ENCODE measurements at regions not wholly inside any gene's neighbourhood (a gene's known extent, or its start where the extent isn't known, plus 50 kb on each side); places are given as distances from the start of the nearest gene placed in this dataset.
"Not testable (repeated sequence)": the region's sequence is repeated elsewhere in the genome, so short reads cannot be mapped to it uniquely, and the experiment has no call there.

DNA sequence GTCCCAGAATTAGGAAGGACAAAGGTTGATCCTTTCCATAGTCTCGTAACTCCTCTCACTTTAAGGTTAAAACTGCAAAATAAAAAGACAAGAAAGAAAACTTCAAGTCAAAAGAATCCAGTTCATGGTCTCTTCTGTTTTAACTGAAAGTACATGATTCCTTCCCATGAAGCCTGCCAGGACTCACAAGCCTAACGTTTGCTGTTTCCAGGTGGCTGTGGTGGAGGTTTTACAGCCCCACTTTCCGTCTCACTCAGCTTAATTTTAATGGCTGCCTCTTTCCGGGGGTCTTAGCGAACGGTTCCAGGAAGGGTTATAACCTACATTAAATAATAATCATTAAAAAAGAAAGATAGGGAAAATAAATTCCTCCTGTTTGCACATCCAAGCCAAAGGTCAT, 136.8 kb upstream of the SPAG17 start:
- H3K27me3 Mint-ChIP-seq (ENCODE audit: low read depth), result no peaks in the 10 kb centered on the region
- no peak overlapping the region for H3K4me3 Mint-ChIP-seq
- H3K36me3 Mint-ChIP-seq (ENCODE audit: insufficient read depth), result no peaks in the 10 kb centered on the region
- no peaks in the 10 kb centered on the region for H3K4me1 Mint-ChIP-seq (ENCODE audit: low read depth)
- ATAC-seq, result no peak
- no peak for DNase-seq
- peaks cover 5% of the 10 kb centered on the region for H3K9me3 Mint-ChIP-seq

DNA sequence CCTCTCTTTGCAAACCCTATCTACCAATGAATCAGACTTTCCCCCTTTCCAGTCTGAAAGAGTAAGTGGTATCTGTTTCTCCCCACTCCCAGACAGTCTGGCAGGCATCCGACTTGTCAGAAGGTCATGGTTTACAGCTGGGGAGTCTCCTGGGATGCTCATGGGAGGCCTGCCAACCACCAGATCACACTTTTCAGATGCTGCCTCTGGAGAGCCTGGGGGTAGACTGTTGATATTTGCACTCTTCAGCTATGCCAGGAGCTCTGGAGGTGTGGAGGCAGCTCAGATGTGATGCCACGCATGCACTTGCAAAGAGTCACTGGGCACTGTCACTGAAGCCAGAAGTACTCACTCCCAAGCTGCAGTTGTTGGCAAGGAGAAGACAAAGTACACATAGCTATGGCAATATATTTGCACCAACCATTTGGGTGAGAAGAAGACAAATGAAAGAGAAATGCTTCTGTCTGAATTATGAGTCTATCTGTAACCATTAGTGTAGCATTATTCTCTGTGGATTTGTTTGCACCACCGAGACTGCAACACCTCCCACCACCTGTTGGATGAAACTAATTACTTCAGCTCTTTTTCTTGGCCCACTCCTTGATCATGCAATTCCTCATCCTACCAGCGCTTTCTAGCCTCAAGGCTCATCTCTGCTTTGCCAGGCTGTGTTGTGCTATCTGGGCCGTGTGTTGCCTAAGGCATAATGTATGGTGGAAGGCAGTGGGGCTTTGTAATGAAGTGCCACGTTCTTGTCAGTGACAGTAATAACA, 133.0 kb upstream of the SPAG17 start:
- Mint-ChIP-seq H3K9me3 (peaks cover 12% of the 10 kb centered on the region), H3K4me3 (no peak overlapping the region), H3K4me1 (ENCODE audit: low read depth) (no peaks in the 10 kb centered on the region), H3K36me3 (ENCODE audit: insufficient read depth) (no peaks in the 10 kb centered on the region), H3K27me3 (ENCODE audit: low read depth) (no peaks in the 10 kb centered on the region)
- DNase-seq (no peak), ATAC-seq (no peak)

DNA sequence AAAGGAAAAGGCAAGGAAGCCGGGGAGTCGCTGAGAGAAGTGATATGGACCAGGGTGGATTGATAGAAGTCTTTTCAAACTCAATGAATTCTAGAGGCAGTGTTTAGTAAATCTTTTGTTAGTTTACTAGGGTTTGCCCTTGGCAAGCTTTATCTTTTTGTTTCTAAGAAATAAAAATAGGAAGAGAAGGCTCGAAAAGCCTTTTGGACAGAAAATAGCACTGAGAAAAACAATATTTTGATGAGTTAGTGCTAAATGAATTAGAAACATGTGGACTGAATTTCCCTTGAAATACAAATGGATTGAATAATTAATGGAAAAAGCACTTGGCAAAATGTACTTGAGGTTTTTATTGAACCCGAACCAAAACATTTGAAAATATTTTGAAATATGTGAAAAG, 121.8 kb upstream of the SPAG17 start:
- Mint-ChIP-seq H3K27me3 (ENCODE audit: low read depth) (no peaks in the 10 kb centered on the region), H3K9me3 (no peaks in the 10 kb centered on the region), H3K36me3 (ENCODE audit: insufficient read depth) (no peaks in the 10 kb centered on the region), H3K4me1 (ENCODE audit: low read depth) (no peaks in the 10 kb centered on the region), H3K4me3 (no peak overlapping the region)
- DNase-seq, result no peak
- no peak for ATAC-seq

DNA sequence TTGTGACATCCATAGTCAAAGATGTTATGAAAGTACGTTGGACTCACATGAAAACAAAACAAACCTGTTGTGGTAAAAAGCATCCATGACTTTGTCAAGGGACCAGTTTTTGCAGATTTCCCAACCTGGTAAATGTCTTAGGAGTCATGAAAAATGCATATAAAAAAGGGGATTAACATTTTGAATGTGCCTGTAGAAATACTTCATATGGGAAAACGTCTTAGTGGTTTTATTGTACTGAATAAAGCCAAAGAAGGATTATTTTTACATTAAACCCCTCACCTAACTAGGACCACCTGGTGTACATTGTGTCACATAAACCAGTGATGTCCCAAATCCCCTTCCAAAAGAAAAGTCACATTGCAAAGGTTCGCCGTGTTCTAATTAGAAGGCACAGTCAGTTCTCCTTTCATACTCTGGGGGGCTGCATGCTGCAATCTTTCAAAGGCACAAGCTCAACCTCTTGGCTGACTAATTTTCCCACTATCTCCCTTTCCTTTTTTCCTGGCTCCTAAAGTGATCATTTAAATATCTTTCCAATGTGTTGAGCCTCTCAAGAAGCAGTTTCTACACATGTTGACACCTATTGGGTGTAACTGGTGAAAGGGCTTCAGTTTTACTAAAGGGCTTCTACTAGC, 119.8 kb upstream of the SPAG17 start:
- ATAC-seq (no peak), DNase-seq (no peak)
- H3K4me3 Mint-ChIP-seq, result no peak overlapping the region
- no peaks in the 10 kb centered on the region for H3K9me3 Mint-ChIP-seq
- no peaks in the 10 kb centered on the region for H3K4me1 Mint-ChIP-seq (ENCODE audit: low read depth)
- H3K27me3 Mint-ChIP-seq (ENCODE audit: low read depth), result no peaks in the 10 kb centered on the region
- H3K36me3 Mint-ChIP-seq (ENCODE audit: insufficient read depth), result no peaks in the 10 kb centered on the region

DNA sequence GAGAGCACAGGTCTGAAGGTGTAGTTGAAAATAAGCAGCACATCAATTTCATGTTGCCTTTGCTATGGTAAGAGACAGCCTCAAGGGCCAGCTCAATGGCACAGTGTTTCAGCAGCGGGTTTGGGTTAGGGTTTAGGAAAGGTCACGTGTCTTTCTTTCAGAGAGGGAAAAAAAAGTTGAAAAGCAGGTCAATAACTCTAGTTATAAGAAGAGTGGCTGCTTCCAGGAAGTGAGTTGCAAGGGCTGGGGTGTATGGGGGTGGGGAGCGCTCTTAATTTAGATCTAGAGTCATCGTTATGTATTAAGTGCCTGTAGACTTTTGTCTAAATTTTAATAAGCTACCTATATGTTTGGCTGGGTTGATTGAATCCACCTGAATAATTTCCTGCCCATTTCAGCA, 118.5 kb upstream of the SPAG17 start:
- DNase-seq (no peak), ATAC-seq (no peak)
- H3K4me3 Mint-ChIP-seq, result no peak overlapping the region
- no peaks in the 10 kb centered on the region for H3K9me3 Mint-ChIP-seq
- H3K36me3 Mint-ChIP-seq (ENCODE audit: insufficient read depth), result no peaks in the 10 kb centered on the region
- H3K27me3 Mint-ChIP-seq (ENCODE audit: low read depth), result no peaks in the 10 kb centered on the region
- H3K4me1 Mint-ChIP-seq (ENCODE audit: low read depth), result no peaks in the 10 kb centered on the region

DNA sequence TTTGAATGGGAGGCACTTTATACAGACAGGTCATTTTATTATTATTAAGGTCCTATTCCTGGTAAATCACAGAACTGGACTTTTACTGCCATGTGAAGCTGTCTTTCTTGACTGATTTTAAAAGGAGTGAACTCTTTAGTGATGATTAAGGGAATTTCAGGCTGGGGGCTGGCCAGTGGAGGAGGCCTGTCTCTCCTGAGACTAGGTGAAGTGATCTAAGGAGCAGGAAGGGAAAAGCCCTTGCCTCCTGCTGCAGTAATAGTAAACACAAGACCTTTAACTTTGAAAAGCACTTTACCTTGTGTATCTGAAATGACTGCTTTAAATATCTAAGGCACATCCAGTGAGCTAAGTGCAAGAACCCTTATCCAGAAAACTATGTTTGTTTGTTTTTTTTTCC, 118.0 kb upstream of the SPAG17 start:
- H3K36me3 Mint-ChIP-seq (ENCODE audit: insufficient read depth), result no peaks in the 10 kb centered on the region
- ATAC-seq, result no peak
- no peak for DNase-seq
- H3K27me3 Mint-ChIP-seq (ENCODE audit: low read depth), result no peaks in the 10 kb centered on the region
- no peaks in the 10 kb centered on the region for H3K4me1 Mint-ChIP-seq (ENCODE audit: low read depth)
- H3K4me3 Mint-ChIP-seq, result no peak overlapping the region
- H3K9me3 Mint-ChIP-seq, result no peaks in the 10 kb centered on the region

DNA sequence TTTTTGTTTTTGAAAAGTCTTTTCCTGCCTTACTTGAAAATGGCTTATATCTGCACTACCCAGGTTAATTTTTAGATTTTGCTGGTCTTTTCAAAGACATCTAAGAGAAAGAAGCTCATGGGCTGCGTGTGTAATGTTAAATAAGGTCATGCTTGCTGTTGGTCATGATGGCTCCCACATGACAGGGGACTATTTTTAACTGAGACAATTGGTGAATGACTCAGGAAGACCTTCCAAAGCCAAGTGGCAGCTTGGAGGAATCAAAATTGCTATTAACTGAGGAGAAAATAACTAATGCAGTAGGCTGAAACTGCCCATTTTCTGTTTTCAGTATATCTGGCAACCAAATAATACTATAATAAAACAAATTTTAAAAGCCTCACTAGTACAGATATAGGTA, 117.1 kb upstream of the SPAG17 start:
- Mint-ChIP-seq H3K9me3 (no peaks in the 10 kb centered on the region), H3K4me3 (no peak overlapping the region), H3K36me3 (ENCODE audit: insufficient read depth) (no peaks in the 10 kb centered on the region), H3K4me1 (ENCODE audit: low read depth) (no peaks in the 10 kb centered on the region), H3K27me3 (ENCODE audit: low read depth) (no peaks in the 10 kb centered on the region)
- DNase-seq, result no peak
- ATAC-seq, result no peak

DNA sequence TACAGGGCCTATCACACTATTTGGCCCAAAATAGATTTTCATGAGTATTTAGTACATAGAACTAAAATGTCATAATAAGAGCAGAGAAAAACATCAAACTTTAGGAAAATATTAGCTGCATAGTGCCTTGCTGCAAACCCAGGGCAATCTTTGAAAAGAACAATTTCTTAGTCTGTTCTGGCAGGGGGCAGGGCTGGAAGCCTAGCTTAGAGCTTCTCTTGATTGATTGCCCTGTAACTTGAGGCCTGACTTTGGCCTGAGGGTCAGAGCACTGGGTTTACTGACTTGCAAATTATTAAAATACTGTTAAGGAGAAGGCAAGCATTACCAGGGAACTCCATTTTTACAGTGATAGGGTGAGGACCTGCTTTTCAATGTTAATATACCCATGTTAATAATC, 115.8 kb upstream of the SPAG17 start:
- H3K36me3 Mint-ChIP-seq (ENCODE audit: insufficient read depth), result no peaks in the 10 kb centered on the region
- DNase-seq (no peak), ATAC-seq (no peak)
- no peak overlapping the region for H3K4me3 Mint-ChIP-seq
- no peaks in the 10 kb centered on the region for H3K27me3 Mint-ChIP-seq (ENCODE audit: low read depth)
- H3K9me3 Mint-ChIP-seq, result no peaks in the 10 kb centered on the region
- no peaks in the 10 kb centered on the region for H3K4me1 Mint-ChIP-seq (ENCODE audit: low read depth)

DNA sequence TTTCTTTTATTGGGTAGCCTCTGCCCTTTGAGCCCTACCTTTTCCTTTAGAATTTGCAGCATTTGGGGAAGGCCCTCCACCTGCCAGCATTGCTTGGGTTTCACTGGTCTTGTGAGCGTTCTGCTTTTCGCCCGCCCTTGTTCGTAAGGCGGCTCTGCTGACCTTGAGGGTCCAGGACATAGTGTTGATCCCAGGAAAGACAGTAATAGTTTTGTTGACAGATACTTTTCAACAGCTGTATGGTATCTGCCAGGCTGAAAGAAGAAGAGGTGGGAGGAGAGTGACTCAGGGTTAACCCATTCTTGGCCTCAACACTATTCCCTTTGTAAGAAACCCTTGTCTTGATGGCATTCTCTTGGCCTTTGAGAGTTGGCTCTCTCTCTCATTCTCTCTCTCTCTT, 113.4 kb upstream of the SPAG17 start:
- Mint-ChIP-seq H3K9me3 (no peaks in the 10 kb centered on the region), H3K4me1 (ENCODE audit: low read depth) (no peaks in the 10 kb centered on the region), H3K36me3 (ENCODE audit: insufficient read depth) (no peaks in the 10 kb centered on the region), H3K27me3 (ENCODE audit: low read depth) (no peaks in the 10 kb centered on the region), H3K4me3 (no peak overlapping the region)
- no peak for DNase-seq
- no peak for ATAC-seq

DNA sequence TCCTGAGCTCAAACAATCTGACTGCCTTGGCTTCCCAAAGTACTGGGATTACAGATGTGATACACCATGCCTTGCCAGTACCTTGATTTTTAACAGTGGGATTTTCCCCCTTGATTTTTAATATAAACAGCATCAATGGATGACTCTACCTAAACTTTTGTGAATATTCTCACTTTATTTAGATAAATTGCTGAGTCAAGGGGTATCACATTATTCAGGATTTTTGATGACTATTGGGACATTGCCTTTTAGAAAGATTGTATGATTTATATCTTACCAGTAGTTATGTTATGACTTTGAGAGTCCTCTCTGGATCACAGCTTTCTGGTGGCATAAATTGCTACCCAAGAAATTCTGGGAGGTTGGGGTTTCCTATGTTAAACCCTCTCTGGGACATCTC, 112.5 kb upstream of the SPAG17 start:
- H3K36me3 Mint-ChIP-seq (ENCODE audit: insufficient read depth), result no peaks in the 10 kb centered on the region
- no peak overlapping the region for H3K4me3 Mint-ChIP-seq
- no peak for ATAC-seq
- no peaks in the 10 kb centered on the region for H3K27me3 Mint-ChIP-seq (ENCODE audit: low read depth)
- no peaks in the 10 kb centered on the region for H3K4me1 Mint-ChIP-seq (ENCODE audit: low read depth)
- H3K9me3 Mint-ChIP-seq, result no peaks in the 10 kb centered on the region
- no peak for DNase-seq

DNA sequence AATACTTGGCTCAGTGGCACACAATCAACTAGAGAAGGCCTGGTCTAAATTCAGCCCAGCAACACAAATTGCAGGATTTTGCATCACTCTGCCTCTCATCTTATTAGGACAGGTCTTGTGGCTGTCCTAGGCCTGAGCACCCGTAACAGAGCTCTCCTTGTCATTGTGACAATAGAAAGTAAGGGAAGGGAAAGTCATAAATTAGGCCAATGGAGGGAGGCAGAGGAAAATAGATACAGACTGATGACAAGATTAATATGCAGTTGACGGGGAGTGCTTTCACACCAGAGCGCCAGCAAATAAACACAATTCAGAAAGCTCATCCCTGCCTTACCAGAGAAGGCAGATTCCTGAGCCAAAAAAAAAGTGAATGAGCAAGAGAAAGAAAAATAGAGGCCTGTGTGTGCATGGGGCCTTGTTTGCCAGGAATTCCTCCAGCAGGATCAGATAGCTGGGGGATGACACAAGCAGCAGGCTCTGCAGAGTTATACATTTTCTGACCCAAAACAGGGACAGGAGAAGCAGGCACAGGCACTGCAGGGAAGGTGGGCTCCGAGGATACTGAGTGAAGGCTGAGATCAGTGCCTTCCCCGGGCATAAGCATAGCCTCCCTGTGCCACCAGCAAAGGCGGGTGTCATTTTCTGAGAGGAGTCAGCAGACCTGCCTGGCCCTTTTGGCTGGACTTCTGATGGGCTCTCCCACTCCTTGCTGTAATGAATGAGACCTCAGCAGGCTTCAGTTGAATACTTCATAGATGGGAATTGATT, 110.0 kb upstream of the SPAG17 start:
- ATAC-seq (no peak), DNase-seq (no peak)
- H3K4me3 Mint-ChIP-seq, result no peak overlapping the region
- no peaks in the 10 kb centered on the region for H3K27me3 Mint-ChIP-seq (ENCODE audit: low read depth)
- no peaks in the 10 kb centered on the region for H3K9me3 Mint-ChIP-seq
- no peaks in the 10 kb centered on the region for H3K36me3 Mint-ChIP-seq (ENCODE audit: insufficient read depth)
- H3K4me1 Mint-ChIP-seq (ENCODE audit: low read depth), result no peaks in the 10 kb centered on the region

DNA sequence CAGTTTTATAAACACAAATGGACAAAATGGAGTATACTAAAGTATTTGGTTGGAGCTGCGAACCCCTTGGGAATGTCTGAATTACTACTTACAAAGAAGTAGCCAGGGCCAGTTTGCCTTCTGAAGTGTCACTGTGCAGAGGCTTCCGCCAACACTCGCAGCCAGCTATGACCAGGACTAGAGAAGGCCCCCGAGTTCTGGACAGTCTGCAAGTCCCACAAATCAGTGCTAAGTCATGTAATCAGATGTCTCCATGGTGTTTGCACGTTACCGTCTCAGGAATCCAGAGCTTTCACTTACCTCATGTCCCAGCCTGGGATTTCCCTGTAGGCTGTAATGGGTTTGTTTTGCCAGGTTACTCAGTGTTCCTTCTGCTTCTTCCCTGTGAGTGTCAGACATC, 106.6 kb upstream of the SPAG17 start:
- no peaks in the 10 kb centered on the region for H3K36me3 Mint-ChIP-seq (ENCODE audit: insufficient read depth)

DNA sequence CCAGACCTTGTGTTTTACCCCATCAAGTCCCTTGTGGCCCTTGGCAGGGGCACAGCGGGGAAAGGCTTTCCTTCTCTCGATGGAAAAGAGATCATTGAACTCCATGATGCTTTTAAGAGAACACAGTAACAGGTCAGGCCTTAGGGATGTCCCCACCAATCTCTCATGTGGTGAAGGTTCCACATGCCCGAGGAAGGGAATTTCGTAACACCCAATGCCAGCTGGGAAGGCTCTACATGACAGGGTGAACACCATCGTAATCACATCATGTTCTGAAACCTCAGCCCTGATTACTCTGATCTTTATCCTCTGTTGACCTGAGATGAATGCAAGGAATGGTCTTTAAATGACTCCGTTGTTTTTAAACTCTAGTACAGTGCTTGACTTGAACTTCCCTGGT, 105.5 kb upstream of the SPAG17 start:
- H3K4me1 Mint-ChIP-seq (ENCODE audit: low read depth), result no peaks in the 10 kb centered on the region
- H3K9me3 Mint-ChIP-seq, result no peaks in the 10 kb centered on the region
- no peaks in the 10 kb centered on the region for H3K27me3 Mint-ChIP-seq (ENCODE audit: low read depth)
- DNase-seq, result no peak
- H3K4me3 Mint-ChIP-seq, result no peak overlapping the region
- H3K36me3 Mint-ChIP-seq (ENCODE audit: insufficient read depth), result no peaks in the 10 kb centered on the region
- ATAC-seq, result no peak

More for the DNA sequence above, 106.6 kb upstream of the SPAG17 start:
- H3K9me3 Mint-ChIP-seq, result no peaks in the 10 kb centered on the region
- DNase-seq (no peak), ATAC-seq (no peak)
- no peaks in the 10 kb centered on the region for H3K27me3 Mint-ChIP-seq (ENCODE audit: low read depth)
- no peak overlapping the region for H3K4me3 Mint-ChIP-seq
- no peaks in the 10 kb centered on the region for H3K4me1 Mint-ChIP-seq (ENCODE audit: low read depth)

DNA sequence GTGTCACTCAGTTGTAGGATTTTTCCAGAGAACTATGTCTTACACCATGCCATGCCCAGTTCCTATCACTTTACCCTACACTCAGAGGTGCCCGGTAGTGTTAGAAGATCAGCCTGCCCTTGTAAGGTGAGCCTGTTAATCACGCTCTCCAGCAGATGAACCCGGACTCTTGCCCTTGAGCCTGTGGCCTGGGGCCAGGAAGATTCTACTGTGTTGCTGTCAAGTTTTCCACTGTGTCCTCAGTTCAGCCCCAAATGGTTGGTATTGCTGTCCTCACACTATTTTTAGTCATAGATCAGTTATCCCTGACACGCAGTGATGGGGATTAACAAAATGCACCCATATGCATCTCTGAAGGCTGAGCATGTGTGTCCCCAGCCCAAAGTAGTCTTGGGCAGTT, 105.0 kb upstream of the SPAG17 start:
- ATAC-seq, result no peak
- Mint-ChIP-seq H3K27me3 (ENCODE audit: low read depth) (no peaks in the 10 kb centered on the region), H3K9me3 (no peaks in the 10 kb centered on the region), H3K4me1 (ENCODE audit: low read depth) (no peaks in the 10 kb centered on the region), H3K36me3 (ENCODE audit: insufficient read depth) (no peaks in the 10 kb centered on the region), H3K4me3 (no peak overlapping the region)
- no peak for DNase-seq

DNA sequence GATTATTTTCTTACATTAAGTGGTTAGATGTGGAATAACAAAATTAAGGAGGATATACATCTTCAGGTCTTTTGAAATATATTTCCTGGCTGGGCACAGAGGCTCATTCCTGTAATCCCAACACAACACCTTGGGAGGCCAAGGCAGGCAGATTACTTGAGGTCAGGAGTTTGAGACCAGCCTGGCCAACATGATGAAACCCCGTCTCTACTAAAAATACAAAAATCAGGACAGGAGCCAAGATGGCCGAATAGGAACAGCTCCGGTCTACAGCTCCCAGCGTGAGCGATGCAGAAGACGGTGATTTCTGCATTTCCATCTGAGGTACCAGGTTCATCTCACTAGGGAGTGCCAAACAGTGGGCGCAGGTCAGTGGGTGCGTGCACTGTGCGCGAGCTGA, 95.6 kb upstream of the SPAG17 start:
- DNase-seq; H3K4me1 Mint-ChIP-seq (ENCODE audit: low read depth); ATAC-seq; H3K4me3 Mint-ChIP-seq; H3K36me3 Mint-ChIP-seq (ENCODE audit: insufficient read depth); H3K27me3 Mint-ChIP-seq (ENCODE audit: low read depth): not testable (repeated sequence)
- H3K9me3 Mint-ChIP-seq, result peaks cover 13% of the 10 kb centered on the region
